ENCODE measurements at regions not wholly inside any gene's neighbourhood (a gene's known extent, or its start where the extent isn't known, plus 50 kb on each side); places are given as distances from the start of the nearest gene placed in this dataset.

DNA sequence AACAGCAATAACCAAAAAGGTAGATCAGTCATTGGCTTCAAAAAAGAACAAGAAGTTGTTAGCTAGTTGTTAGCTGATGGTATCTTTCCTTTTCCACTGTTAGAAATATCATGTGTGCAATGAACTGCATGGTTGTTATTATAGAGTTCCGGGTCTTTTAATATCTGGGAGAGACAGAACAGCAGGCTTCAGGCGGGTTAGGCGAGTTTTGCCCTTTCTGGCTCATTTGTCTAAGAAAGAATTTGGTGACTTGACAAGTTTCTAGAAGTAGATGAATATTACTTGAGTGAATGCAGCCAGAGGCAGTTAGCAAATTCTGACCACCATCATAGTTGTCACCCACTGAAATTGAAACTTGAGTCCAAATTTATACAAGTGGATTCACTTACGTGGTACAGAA lies 88.9 kb upstream of the MID1 start:
- H3K36me3 ChIP-seq (ENCODE audit: control insufficient read depth in 4 of 4, insufficient read depth in 3 of 4, low read depth in 1 of 4, low read length in 3 of 4) = no peaks in the 10 kb centered on the region
- H3K27ac ChIP-seq (ENCODE audit: low read depth in 1 of 2, low read length in 2 of 2) = no peak overlapping the region
- TF ChIP-seq EGR1 (IDR thresholded peaks at IDR 0.05; ENCODE audit: low read depth in 2 of 2) (no peak), JUND (IDR thresholded peaks at IDR 0.05) (no peak), NR2F2 (IDR thresholded peaks at IDR 0.05) (no peak), GABPA (IDR thresholded peaks at IDR 0.05 in 1 of 2, conservative IDR thresholded peaks at IDR 0.05 in 1 of 2) (no peak), SP1 (IDR thresholded peaks at IDR 0.05) (no peak), RAD21 (IDR thresholded peaks at IDR 0.05) (no peak), RXRA (IDR thresholded peaks at IDR 0.05) (no peak), FOXA2 (IDR thresholded peaks at IDR 0.05) (no peak), YY1 (IDR thresholded peaks at IDR 0.05) (no peak), FOXA1 (IDR thresholded peaks at IDR 0.05) (no peak)
- TF ChIP-seq, protein P1, sequence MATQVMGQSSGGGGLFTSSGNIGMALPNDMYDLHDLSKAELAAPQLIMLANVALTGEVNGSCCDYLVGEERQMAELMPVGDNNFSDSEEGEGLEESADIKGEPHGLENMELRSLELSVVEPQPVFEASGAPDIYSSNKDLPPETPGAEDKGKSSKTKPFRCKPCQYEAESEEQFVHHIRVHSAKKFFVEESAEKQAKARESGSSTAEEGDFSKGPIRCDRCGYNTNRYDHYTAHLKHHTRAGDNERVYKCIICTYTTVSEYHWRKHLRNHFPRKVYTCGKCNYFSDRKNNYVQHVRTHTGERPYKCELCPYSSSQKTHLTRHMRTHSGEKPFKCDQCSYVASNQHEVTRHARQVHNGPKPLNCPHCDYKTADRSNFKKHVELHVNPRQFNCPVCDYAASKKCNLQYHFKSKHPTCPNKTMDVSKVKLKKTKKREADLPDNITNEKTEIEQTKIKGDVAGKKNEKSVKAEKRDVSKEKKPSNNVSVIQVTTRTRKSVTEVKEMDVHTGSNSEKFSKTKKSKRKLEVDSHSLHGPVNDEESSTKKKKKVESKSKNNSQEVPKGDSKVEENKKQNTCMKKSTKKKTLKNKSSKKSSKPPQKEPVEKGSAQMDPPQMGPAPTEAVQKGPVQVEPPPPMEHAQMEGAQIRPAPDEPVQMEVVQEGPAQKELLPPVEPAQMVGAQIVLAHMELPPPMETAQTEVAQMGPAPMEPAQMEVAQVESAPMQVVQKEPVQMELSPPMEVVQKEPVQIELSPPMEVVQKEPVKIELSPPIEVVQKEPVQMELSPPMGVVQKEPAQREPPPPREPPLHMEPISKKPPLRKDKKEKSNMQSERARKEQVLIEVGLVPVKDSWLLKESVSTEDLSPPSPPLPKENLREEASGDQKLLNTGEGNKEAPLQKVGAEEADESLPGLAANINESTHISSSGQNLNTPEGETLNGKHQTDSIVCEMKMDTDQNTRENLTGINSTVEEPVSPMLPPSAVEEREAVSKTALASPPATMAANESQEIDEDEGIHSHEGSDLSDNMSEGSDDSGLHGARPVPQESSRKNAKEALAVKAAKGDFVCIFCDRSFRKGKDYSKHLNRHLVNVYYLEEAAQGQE (IDR thresholded peaks at IDR 0.05) = no peak
- TF ChIP-seq, protein P2, sequence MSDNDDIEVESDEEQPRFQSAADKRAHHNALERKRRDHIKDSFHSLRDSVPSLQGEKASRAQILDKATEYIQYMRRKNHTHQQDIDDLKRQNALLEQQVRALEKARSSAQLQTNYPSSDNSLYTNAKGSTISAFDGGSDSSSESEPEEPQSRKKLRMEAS (IDR thresholded peaks at IDR 0.05) = no peak
- TF ChIP-seq, protein P3, sequence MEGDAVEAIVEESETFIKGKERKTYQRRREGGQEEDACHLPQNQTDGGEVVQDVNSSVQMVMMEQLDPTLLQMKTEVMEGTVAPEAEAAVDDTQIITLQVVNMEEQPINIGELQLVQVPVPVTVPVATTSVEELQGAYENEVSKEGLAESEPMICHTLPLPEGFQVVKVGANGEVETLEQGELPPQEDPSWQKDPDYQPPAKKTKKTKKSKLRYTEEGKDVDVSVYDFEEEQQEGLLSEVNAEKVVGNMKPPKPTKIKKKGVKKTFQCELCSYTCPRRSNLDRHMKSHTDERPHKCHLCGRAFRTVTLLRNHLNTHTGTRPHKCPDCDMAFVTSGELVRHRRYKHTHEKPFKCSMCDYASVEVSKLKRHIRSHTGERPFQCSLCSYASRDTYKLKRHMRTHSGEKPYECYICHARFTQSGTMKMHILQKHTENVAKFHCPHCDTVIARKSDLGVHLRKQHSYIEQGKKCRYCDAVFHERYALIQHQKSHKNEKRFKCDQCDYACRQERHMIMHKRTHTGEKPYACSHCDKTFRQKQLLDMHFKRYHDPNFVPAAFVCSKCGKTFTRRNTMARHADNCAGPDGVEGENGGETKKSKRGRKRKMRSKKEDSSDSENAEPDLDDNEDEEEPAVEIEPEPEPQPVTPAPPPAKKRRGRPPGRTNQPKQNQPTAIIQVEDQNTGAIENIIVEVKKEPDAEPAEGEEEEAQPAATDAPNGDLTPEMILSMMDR (IDR thresholded peaks at IDR 0.05; ENCODE audit: low read depth, low read length, missing input control) = no peak
- TF ChIP-seq, protein P4, sequence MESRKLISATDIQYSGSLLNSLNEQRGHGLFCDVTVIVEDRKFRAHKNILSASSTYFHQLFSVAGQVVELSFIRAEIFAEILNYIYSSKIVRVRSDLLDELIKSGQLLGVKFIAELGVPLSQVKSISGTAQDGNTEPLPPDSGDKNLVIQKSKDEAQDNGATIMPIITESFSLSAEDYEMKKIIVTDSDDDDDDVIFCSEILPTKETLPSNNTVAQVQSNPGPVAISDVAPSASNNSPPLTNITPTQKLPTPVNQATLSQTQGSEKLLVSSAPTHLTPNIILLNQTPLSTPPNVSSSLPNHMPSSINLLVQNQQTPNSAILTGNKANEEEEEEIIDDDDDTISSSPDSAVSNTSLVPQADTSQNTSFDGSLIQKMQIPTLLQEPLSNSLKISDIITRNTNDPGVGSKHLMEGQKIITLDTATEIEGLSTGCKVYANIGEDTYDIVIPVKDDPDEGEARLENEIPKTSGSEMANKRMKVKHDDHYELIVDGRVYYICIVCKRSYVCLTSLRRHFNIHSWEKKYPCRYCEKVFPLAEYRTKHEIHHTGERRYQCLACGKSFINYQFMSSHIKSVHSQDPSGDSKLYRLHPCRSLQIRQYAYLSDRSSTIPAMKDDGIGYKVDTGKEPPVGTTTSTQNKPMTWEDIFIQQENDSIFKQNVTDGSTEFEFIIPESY (IDR thresholded peaks at IDR 0.05) = no peak
- WGBS = 91% methylated on average over 4 of the region's 4 CpGs
- no peak overlapping the region for H3K9ac ChIP-seq (ENCODE audit: low read depth in 1 of 2, low read length in 2 of 2)
- no peak for DNase-seq (ENCODE audit: low spot score)
- no peak overlapping the region for H3K4me3 ChIP-seq (ENCODE audit: low read depth in 1 of 3, low read length in 3 of 3)
- H3K4me1 ChIP-seq (ENCODE audit: control insufficient read depth in 4 of 4, insufficient read depth in 4 of 4, low read length in 3 of 4) = no peaks in the 10 kb centered on the region
- no peaks in the 10 kb centered on the region for H3K9me3 ChIP-seq (ENCODE audit: control insufficient read depth in 4 of 4, low read length in 3 of 4)
- no peaks in the 10 kb centered on the region for H3K27me3 ChIP-seq (ENCODE audit: control insufficient read depth in 4 of 4, insufficient read depth in 4 of 4, low read length in 3 of 4)

DNA sequence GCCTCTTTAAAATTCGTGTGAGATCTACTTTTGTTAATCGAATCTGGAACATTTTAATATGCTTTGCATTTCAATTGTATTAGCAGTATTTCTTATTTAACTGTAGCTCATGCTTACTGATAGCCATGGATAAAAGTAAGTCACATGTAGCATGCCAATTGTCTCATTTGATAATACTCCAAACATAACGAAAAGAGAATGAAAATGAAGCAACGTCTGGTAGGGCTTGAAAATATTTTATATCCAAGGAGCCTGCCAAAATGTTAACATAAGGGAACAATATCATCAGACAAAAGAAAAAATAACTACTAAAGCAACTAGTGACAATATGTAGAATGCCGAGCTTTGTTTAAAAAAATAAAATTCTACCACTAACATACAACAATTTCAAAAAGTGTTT lies 94.1 kb upstream of the MID1 start:
- Histone ChIP-seq H3K27ac (ENCODE audit: low read depth in 1 of 2, low read length in 2 of 2) (no peak overlapping the region), H3K4me3 (ENCODE audit: low read depth in 1 of 3, low read length in 3 of 3) (no peak overlapping the region), H3K9ac (ENCODE audit: low read depth in 1 of 2, low read length in 2 of 2) (no peak overlapping the region), H3K9me3 (ENCODE audit: control insufficient read depth in 4 of 4, low read length in 3 of 4) (no peaks in the 10 kb centered on the region), H3K27me3 (ENCODE audit: control insufficient read depth in 4 of 4, insufficient read depth in 4 of 4, low read length in 3 of 4) (no peaks in the 10 kb centered on the region), H3K36me3 (ENCODE audit: control insufficient read depth in 4 of 4, insufficient read depth in 3 of 4, low read depth in 1 of 4, low read length in 3 of 4) (no peaks in the 10 kb centered on the region), H3K4me1 (ENCODE audit: control insufficient read depth in 4 of 4, insufficient read depth in 4 of 4, low read length in 3 of 4) (no peaks in the 10 kb centered on the region)
- 90% methylated on average over 5 of the region's 5 CpGs for WGBS
- no peak for DNase-seq (ENCODE audit: low spot score)
- TF ChIP-seq SP1 (IDR thresholded peaks at IDR 0.05) (no peak), GABPA (IDR thresholded peaks at IDR 0.05 in 1 of 2, conservative IDR thresholded peaks at IDR 0.05 in 1 of 2) (no peak), RXRA (IDR thresholded peaks at IDR 0.05) (no peak), FOXA2 (IDR thresholded peaks at IDR 0.05) (no peak), TAF1 (conservative IDR thresholded peaks at IDR 0.05) (no peak), HNF4G (IDR thresholded peaks at IDR 0.05) (no peak), EGR1 (IDR thresholded peaks at IDR 0.05; ENCODE audit: low read depth in 2 of 2) (no peak), NR2F2 (IDR thresholded peaks at IDR 0.05) (no peak), RAD21 (IDR thresholded peaks at IDR 0.05) (no peak), HNF4A (conservative IDR thresholded peaks at IDR 0.05) (no peak)
- TF ChIP-seq, protein P4 (IDR thresholded peaks at IDR 0.05) = no peak
- TF ChIP-seq, protein P1 (IDR thresholded peaks at IDR 0.05) = no peak
- TF ChIP-seq, protein P2 (IDR thresholded peaks at IDR 0.05) = no peak
